ENCODE measurements at regions not wholly inside any gene's neighbourhood (a gene's known extent, or its start where the extent isn't known, plus 50 kb on each side); places are given as distances from the start of the nearest gene placed in this dataset.

GRCh38 chr2:75276093-75277029 is 77.0 kb upstream of the TACR1 start:
- no peak for DNase-seq

GRCh38 chr2:75274936-75275335 is 75.6 kb upstream of the TACR1 start:
- DNase-seq: no peak

GRCh38 chr2:75268112-75268511 is 68.8 kb upstream of the TACR1 start:
- no peak for DNase-seq

- no peak for DNase-seq
These were observed 62.6 kb upstream of the TACR1 start for GRCh38 chr2:75261923-75262322.

- no peak for DNase-seq
These were observed 61.6 kb upstream of the TACR1 start for GRCh38 chr2:75260946-75261345.

- DNase-seq: no peak
These were observed 59.3 kb upstream of the TACR1 start for GRCh38 chr2:75258620-75259019.

- no peak for DNase-seq
These were observed 57.2 kb upstream of the TACR1 start for GRCh38 chr2:75256485-75256884.

- DNase-seq: no peak
These were observed 54.2 kb upstream of the TACR1 start for GRCh38 chr2:75253526-75253925.

- no peak for DNase-seq
These were observed 52.6 kb upstream of the TACR1 start for GRCh38 chr2:75251896-75252295.
